Adrenal gland (tissue), 5 donors: ENCODE measurements at regions not wholly inside any gene's neighbourhood (a gene's known extent, or its start where the extent isn't known, plus 50 kb on each side); places are given as distances from the start of the nearest gene placed in this dataset.

Experiments used
- POLR2A ChIP-seq, 2 donors: fragments of 450-650 bp; IDR thresholded peaks; one replicate each; pipeline ENCODE4 v1.6.1; 2017; ENCODE audit warnings: antibody characterized with exemption in 2 of 2, mild to moderate bottlenecking in 2 of 2, moderate library complexity in 1 of 2
- TF ChIP-seq, protein P1 (sequence below), 6 experiments: fragments of 450-650 bp in 4 of 6; fragments of 200-600 bp in 2 of 6; sonication (generic) in 1 of 6; IDR thresholded peaks; 1 replicate in 5 of 6; 2 replicates in 1 of 6; pipeline versions ENCODE4 v1.5.1 to v1.8.0; 2016 to 2021; ENCODE audit warnings: antibody characterized with exemption in 6 of 6, mild to moderate bottlenecking in 2 of 6, moderate library complexity in 1 of 6
- donor health status: DM: no; HTN: no; CAD: no.

DNA sequence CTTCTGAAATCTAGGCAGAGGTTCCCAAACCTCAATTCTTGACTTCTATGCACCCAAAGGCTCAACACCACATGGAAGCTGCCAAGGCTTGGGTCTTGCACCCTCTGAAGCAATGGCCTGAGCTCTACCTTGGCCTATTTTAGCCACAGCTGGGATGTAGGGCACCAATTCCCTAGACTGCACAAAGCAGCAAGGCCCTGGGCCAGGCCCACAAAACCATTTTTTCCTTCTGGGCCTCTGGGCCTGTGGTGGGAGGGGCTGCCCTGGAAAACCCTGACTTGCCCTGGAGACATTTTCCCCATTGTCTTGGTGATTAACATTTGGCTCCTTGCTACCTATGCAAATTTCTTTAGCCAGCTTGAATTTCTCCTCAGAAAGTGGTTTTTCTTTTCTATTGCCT lies 315.2 kb downstream of the DCDC2C start:
- TF ChIP-seq, protein P1, sequence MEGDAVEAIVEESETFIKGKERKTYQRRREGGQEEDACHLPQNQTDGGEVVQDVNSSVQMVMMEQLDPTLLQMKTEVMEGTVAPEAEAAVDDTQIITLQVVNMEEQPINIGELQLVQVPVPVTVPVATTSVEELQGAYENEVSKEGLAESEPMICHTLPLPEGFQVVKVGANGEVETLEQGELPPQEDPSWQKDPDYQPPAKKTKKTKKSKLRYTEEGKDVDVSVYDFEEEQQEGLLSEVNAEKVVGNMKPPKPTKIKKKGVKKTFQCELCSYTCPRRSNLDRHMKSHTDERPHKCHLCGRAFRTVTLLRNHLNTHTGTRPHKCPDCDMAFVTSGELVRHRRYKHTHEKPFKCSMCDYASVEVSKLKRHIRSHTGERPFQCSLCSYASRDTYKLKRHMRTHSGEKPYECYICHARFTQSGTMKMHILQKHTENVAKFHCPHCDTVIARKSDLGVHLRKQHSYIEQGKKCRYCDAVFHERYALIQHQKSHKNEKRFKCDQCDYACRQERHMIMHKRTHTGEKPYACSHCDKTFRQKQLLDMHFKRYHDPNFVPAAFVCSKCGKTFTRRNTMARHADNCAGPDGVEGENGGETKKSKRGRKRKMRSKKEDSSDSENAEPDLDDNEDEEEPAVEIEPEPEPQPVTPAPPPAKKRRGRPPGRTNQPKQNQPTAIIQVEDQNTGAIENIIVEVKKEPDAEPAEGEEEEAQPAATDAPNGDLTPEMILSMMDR (IDR thresholded peaks at IDR 0.05): no peak
- no peak for TF ChIP-seq POLR2A (IDR thresholded peaks at IDR 0.05)
